Parathyroid adenoma (tissue), 2 donors: ENCODE measurements at regions not wholly inside any gene's neighbourhood (a gene's known extent, or its start where the extent isn't known, plus 50 kb on each side); places are given as distances from the start of the nearest gene placed in this dataset.

ENCODE experiments used
- H2AFZ ChIP-seq: fragments of 300-600 bp; sonication (generic); one replicate; pipeline ENCODE4 v1.7.0; 2017; ENCODE audit warnings: antibody characterized with exemption, mild to moderate bottlenecking
- H3K27ac ChIP-seq: fragments of 300-600 bp; sonication (generic); one replicate; pipeline ENCODE4 v1.7.0; 2017
- H3K27me3 ChIP-seq: fragments of 300-600 bp; sonication (generic); one replicate; pipeline ENCODE4 v1.7.0; 2017; ENCODE audit warnings: low read length; ENCODE audit not compliant: control insufficient read depth, insufficient read depth
- H3K36me3 ChIP-seq: fragments of 300-600 bp; sonication (generic); one replicate; pipeline ENCODE4 v1.7.0; 2017; ENCODE audit warnings: low read length; ENCODE audit not compliant: control insufficient read depth, insufficient read depth
- H3K4me1 ChIP-seq: fragments of 300-600 bp; sonication (generic); one replicate; pipeline ENCODE4 v1.7.0; 2017; ENCODE audit warnings: control low read depth
- H3K4me2 ChIP-seq: fragments of 300-600 bp; sonication (generic); one replicate; pipeline ENCODE4 v1.7.0; 2017; ENCODE audit warnings: low read length
- H3K4me3 ChIP-seq: fragments of 300-600 bp; sonication (generic); one replicate; pipeline ENCODE4 v1.7.0; 2017; ENCODE audit warnings: low read depth, low read length
- H3K79me2 ChIP-seq: fragments of 300-600 bp; sonication (generic); one replicate; pipeline ENCODE4 v1.7.0; 2017; ENCODE audit warnings: control low read depth
- H3K9ac ChIP-seq: fragments of 300-600 bp; sonication (generic); one replicate; pipeline ENCODE4 v1.7.0; 2017; ENCODE audit warnings: mild to moderate bottlenecking
- H3K9me3 ChIP-seq: fragments of 300-600 bp; sonication (generic); one replicate; pipeline ENCODE4 v1.7.0; 2017; ENCODE audit warnings: low read length; ENCODE audit not compliant: control insufficient read depth
- CTCF ChIP-seq: fragments of 300-600 bp; sonication (generic); IDR thresholded peaks from one replicate; pipeline ENCODE4 v1.7.0; 2017; ENCODE audit warnings: antibody characterized with exemption, mild to moderate bottlenecking
- donor health status: primary hyperparathyroidism.

- Histone ChIP-seq H3K27ac (no peak overlapping the region), H3K36me3 (no peaks in the 10 kb centered on the region), H3K4me2 (no peak overlapping the region), H2AFZ (no peak overlapping the region), H3K9me3 (peaks cover 2% of the 10 kb centered on the region), H3K4me3 (no peak overlapping the region), H3K9ac (no peak overlapping the region), H3K4me1 (no peaks in the 10 kb centered on the region), H3K79me2 (no peaks in the 10 kb centered on the region), H3K27me3 (no peaks in the 10 kb centered on the region)
- no peak for TF ChIP-seq CTCF
Observed at GRCh38 chr6:141472162-141472928, 660.4 kb upstream of the GJE1 start.

DNA sequence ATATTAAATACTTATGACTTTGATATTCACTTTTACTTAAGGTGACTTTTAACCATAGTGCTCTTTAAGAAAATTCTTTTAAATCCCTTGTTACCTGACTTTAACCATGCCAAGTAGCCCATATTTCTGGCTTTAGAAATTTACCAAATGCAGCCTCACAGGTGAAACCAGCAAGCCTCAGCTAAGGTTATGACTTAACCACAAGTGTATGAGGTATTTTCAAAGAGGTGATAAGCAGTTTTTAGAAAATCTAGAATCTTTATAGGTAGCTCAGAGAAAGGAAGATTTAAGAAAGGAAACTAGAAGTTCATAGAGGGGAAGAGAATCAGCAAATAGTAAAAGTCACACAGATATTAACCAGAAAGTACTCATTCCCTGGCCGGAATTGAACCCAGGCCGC, 661.9 kb upstream of the GJE1 start:
- H3K9ac ChIP-seq: no peak overlapping the region
- no peak for TF ChIP-seq CTCF
- H3K9me3 ChIP-seq: peaks cover 2% of the 10 kb centered on the region

GRCh38 chr6:141467881-141468280, 664.8 kb upstream of the GJE1 start:
- Histone ChIP-seq H3K27ac (no peak overlapping the region), H3K9ac (no peak overlapping the region), H3K36me3 (no peaks in the 10 kb centered on the region), H3K27me3 (no peaks in the 10 kb centered on the region), H3K9me3 (peaks cover 2% of the 10 kb centered on the region), H3K4me1 (no peaks in the 10 kb centered on the region), H3K4me3 (no peak overlapping the region), H2AFZ (no peak overlapping the region), H3K4me2 (no peak overlapping the region), H3K79me2 (no peaks in the 10 kb centered on the region)
- TF ChIP-seq CTCF: no peak

More for the DNA sequence above, 661.9 kb upstream of the GJE1 start:
- no peaks in the 10 kb centered on the region for H3K36me3 ChIP-seq
- no peak overlapping the region for H3K4me2 ChIP-seq
- H3K27ac ChIP-seq: no peak overlapping the region
- H3K27me3 ChIP-seq: no peaks in the 10 kb centered on the region
- no peaks in the 10 kb centered on the region for H3K79me2 ChIP-seq
- no peak overlapping the region for H3K4me3 ChIP-seq
- no peak overlapping the region for H2AFZ ChIP-seq
- no peaks in the 10 kb centered on the region for H3K4me1 ChIP-seq

DNA sequence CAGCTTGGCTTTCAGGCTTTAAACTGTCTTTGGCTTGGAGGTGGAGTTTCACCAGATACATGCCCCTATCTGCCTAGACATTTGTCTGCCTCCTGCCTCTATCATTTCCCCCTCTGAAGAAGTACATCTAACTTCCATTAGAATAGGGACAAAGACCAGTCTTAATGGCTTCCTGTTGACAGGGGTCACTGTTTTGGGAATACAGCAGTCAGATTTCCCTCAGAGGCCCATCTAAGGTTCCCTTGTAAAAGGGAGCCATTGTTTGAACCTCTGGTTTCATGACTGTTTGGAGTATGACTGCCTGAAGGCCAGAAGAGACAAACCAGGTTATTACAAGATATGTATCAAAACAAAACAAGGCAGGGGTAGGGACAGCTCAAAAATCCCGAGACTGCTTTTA, 665.7 kb upstream of the GJE1 start:
- no peaks in the 10 kb centered on the region for H3K36me3 ChIP-seq
- no peak overlapping the region for H3K27ac ChIP-seq
- H3K27me3 ChIP-seq: no peaks in the 10 kb centered on the region
- no peak overlapping the region for H2AFZ ChIP-seq
- no peak overlapping the region for H3K4me2 ChIP-seq
- H3K9me3 ChIP-seq: peaks cover 2% of the 10 kb centered on the region
- H3K79me2 ChIP-seq: no peaks in the 10 kb centered on the region
- no peak overlapping the region for H3K4me3 ChIP-seq
- no peak for TF ChIP-seq CTCF
- H3K9ac ChIP-seq: no peak overlapping the region
- H3K4me1 ChIP-seq: no peaks in the 10 kb centered on the region

DNA sequence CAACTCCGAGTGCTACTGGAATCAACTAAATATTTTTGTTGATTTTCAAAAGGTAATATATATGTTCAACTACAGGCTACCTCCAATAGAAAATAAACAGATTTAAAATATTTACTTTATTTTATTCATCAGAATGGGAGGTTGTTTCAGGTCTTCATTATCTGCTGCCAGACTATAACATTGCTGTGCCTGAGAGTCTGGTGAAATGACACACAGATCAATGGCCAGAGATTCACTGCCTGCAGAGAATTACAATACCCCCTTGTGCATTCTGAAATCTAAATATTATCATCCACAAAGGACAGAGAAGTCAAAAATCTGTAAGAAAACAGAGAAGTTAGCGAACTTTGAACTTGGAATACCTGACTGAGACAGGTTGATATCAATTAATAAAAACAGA, 667.8 kb upstream of the GJE1 start:
- no peaks in the 10 kb centered on the region for H3K27me3 ChIP-seq
- H3K9ac ChIP-seq: no peak overlapping the region
- H3K4me1 ChIP-seq: no peaks in the 10 kb centered on the region
- H3K4me2 ChIP-seq: no peak overlapping the region
- H2AFZ ChIP-seq: no peak overlapping the region
- no peaks in the 10 kb centered on the region for H3K79me2 ChIP-seq
- H3K4me3 ChIP-seq: no peak overlapping the region
- no peak for TF ChIP-seq CTCF
- H3K9me3 ChIP-seq: peaks cover 2% of the 10 kb centered on the region
- H3K36me3 ChIP-seq: no peaks in the 10 kb centered on the region
- no peak overlapping the region for H3K27ac ChIP-seq
